ENCODE measurements at regions not wholly inside any gene's neighbourhood (a gene's known extent, or its start where the extent isn't known, plus 50 kb on each side); places are given as distances from the start of the nearest gene placed in this dataset.
A peak's percentile ranks its signal among the peaks of the same experiment; 100 is the strongest.

- DNase-seq (ENCODE audit: low read depth): no peak
Measured at GRCh38 chr4:101593666-101594065, 196.9 kb upstream of the BANK1 start.

GRCh38 chr4:101584306-101584705, 206.2 kb upstream of the BANK1 start:
- peak; percentile 48 for DNase-seq (ENCODE audit: low read depth)

DNA sequence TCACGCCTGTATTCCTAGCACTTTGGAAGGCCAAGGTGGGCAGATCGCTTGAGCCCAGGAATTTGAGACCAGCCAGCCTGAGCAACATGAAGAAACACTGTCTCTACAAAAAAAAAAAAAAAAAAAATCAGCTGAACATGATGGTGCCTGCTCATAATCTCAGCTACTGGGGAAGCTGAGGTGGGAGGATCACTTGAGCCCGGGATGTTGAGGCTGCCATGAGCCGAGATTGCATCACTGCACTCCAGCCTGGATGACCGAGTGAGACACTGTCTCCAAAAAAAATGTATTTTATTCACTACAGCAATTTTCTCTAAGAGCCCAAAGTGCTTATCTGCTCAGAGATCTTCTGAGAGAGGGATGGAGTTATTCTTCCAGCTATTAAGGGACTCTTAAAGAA, 215.8 kb upstream of the PPP3CA start:
- no peak for DNase-seq (ENCODE audit: low read depth)

DNA sequence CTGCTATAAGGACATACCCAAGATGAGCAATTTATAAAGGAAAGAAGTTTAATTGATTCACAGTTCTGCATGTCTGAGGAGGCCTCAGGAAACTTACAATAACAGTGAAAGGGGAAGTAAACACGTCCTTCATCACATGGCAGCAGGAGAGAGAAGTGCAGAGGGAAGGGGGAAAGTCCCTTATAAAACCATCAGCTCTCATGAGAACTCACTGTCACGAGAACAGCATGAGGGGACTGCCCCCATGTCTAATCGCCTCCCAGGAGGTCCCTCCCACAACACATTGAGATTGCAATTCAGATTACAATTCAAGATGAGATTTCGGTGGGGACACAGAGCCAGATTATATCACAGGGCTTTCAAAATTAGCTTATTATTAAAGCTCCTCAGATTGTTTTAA, 209.5 kb upstream of the PPP3CA start:
- no peak for DNase-seq (ENCODE audit: low read depth)

- DNase-seq (ENCODE audit: low read depth): no peak
Measured at GRCh38 chr4:101555341-101555880, 208.1 kb upstream of the PPP3CA start.

- no peak for DNase-seq (ENCODE audit: low read depth)
Measured at GRCh38 chr4:101540336-101540735, 193.0 kb upstream of the PPP3CA start.

GRCh38 chr4:101528526-101528925, 181.2 kb upstream of the PPP3CA start:
- DNase-seq (ENCODE audit: low read depth): no peak

DNA sequence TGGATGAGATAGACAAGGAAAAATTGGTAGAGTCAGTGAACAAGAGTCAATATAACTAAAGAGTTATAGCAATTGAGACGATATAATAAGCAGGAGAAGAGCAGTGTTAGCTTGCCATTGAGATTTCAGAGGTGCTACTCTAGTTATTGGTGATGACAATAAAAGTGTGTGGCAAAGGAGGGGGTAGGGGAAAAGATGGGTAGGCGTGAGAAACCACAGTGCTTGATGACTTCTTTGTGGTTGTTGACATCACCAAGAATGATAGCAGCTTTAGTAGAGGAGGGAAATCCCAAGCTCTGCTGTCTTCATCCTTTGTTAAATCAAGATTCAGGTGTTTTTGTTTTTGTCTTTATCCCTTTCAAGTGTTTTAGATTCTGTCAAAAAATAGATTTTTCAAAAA, 179.9 kb upstream of the PPP3CA start:
- DNase-seq (ENCODE audit: low read depth): no peak

DNA sequence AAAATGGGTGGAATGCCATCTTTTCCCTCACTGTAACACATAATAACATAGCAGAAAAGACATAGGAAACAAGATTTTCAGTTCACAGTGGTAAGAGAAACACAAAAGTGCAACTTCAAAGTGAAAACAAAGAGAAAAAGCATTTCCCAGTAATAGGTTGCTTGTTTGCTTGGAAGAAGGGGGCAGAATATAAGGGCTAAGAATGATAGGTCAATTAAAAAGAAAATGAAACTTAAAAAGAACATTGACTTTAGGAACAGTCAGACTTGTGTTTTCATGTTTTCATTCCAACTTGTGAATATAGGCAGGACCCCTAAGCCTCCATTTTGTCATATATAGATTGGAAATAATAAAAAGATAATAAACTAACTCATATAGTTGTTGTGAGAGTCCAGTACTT, 168.2 kb upstream of the PPP3CA start:
- DNase-seq (ENCODE audit: low read depth): no peak

DNA sequence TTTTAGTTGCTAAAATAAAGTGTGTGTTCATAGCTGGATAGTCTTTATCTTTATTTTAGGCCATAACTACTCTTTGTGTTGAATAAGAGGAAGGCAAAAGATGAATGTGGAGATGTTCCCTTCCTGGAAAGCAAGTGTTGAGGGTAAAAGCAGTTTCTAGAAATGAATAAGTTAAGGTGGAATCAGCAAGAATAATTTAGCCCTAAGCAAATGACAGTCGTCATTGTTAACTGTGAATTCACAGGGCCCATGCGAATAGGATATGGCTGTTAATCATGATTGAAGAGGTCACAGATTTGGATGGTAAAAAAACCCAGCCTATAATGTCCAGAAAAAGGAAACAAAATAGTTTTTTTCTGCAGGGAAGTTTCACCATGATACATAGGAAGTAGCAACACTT, 167.8 kb upstream of the PPP3CA start:
- DNase-seq (ENCODE audit: low read depth): no peak

DNA sequence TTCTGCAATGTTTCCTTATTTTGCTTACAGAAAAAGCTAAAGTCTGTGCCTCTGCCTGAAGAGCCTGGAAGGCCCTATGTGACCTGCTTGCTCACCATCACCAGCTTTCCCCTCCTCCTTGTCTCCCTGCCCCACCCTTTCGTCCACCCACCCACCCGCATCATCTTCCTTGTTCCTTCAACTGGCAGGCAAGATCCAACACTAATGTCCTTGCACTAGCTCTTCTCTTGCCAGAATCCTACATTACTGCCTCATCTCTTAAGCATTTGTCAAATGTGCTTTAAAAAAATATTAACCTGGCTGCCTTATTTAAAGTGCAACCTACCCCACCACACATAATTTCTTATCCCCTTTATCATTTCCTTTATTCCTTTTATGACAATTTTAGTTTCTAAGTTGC, 165.1 kb upstream of the PPP3CA start:
- no peak for DNase-seq (ENCODE audit: low read depth)

DNA sequence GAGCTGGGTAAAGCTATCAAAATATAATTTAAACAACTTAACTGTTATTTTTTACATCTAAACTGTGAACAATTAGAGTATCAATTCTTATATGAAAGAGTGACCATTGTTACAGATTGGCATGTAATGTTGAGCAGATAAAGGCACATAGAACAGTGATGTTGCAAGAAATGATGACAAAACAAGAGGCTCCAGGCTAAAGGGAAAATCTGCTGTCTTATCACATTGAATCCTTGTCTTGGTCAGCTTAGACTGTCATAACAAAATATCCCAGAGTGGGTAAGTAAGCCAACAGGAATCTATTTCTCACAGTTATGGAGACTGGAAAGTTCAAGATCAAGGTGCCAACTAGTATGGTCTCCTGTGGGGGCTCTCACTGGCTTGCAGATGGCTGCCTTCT, 154.1 kb upstream of the PPP3CA start:
- DNase-seq (ENCODE audit: low read depth): no peak

DNA sequence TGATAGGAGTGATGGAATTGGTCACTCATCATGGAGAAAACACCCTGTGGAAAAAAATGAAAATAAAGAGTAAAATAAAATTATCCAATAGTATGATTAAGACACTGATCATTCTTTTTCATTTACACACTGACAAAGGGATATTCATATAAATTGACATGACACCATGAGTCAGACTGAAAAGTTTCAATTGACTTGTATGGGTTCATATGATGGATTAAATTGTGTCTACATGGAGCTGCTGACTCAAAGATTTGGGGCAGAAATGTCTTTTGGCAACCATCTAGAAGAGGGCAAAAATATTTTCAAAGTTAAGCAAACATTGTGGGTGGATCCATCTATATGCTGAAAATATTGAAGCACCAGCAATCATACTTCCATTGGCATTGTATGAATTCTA, 153.4 kb upstream of the PPP3CA start:
- peak; percentile 17 for DNase-seq (ENCODE audit: low read depth)

GRCh38 chr4:101475246-101475645, 127.9 kb upstream of the PPP3CA start:
- DNase-seq (ENCODE audit: low read depth): no peak

- no peak for DNase-seq (ENCODE audit: low read depth)
Measured at GRCh38 chr4:101471201-101471600, 123.9 kb upstream of the PPP3CA start.

GRCh38 chr4:101464596-101464995, 117.3 kb upstream of the PPP3CA start:
- DNase-seq (ENCODE audit: low read depth): no peak

GRCh38 chr4:101458914-101459313, 111.6 kb upstream of the PPP3CA start:
- DNase-seq (ENCODE audit: low read depth): no peak

GRCh38 chr4:101458473-101458872, 111.1 kb upstream of the PPP3CA start:
- DNase-seq (ENCODE audit: low read depth): no peak

DNA sequence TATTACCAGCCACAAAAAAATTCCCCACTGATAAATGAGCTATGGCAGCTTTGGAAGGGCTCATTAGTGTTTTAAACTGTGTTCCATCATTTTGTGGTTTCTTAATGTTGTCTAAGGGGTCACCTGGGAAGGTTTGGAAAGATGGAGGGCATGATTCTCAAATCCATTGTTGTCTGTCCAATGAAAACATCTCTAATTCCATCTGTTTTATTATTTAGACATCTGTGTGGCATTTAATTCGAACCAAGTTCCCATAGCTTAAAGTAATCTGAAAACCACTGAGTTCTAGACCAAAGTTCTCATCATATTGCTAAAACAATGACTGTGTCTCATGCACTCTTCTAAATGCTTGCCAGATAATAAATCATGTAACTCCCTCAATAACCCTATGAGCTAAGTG, 103.8 kb upstream of the PPP3CA start:
- DNase-seq (ENCODE audit: low read depth): peak; percentile 44

GRCh38 chr4:101441446-101441845, 94.1 kb upstream of the PPP3CA start:
- no peak for DNase-seq (ENCODE audit: low read depth)

DNA sequence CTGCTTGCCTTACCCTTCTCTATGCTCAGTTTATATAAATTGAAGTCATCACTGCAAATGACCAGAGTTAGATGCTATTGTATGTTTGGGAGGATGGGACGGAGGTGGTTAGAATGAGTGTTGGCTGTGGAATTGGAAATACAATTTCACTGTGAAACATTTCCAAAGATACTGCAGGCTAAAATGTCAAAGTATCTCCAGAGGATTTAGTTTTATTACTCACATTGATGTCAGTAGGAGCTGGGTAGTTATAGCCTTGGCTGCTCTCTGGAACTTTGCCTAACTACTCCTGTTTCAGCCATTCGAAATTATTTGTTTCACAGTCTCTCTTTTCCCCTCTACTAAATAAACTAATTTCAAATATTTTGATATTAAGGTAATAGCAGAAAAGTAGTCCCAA, 92.6 kb upstream of the PPP3CA start:
- peak; percentile 83 for DNase-seq (ENCODE audit: low read depth)

DNA sequence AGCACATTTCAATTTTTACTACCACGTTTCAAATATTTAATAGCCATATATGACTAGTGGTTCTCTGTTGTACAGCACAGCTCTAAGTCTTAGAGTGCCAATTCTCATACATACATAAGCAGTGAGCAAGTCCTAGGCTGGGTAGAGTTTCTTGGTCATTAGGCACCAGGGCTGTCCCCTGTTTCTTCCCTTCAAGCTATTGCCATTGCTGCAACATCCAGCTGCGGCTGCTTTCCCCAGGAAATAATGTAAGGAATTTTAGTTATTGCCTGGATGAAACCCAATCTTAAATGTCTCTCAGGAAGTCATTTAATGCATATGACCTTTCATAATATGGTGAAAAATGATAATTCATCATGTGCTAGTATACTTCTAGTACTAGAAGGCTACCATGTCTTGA, 74.1 kb upstream of the PPP3CA start:
- no peak for DNase-seq (ENCODE audit: low read depth)

DNA sequence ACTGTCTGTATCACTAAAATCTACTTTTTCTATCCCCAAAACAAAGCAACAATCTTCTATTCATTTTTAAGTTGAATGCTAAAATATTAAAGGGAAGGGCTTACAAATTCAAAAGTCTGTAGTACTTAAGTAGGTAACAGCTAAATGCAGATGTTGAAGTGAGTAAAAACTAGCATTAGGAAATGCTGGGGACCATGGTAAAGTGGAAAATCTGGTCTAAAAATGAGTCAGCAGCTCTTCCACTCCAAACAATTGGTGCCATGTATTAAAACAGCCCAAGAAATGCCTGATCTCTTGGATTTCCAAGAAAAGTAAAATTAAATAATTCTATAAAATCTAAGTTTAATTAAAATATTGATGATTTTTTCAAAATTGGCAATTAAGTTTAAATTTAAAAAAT, 73.3 kb upstream of the PPP3CA start:
- no peak for DNase-seq (ENCODE audit: low read depth)

GRCh38 chr4:101419336-101420135, 72.2 kb upstream of the PPP3CA start:
- no peak for DNase-seq (ENCODE audit: low read depth)
